Thoracic aorta (tissue), 2 donors: ENCODE measurements at regions not wholly inside any gene's neighbourhood (a gene's known extent, or its start where the extent isn't known, plus 50 kb on each side); places are given as distances from the start of the nearest gene placed in this dataset.
"Not testable (repeated sequence)": the region's sequence is repeated elsewhere in the genome, so short reads cannot be mapped to it uniquely, and the experiment has no call there.

Experiments used
- ATAC-seq: fragments of 150-250 bp; one replicate; pipeline ENCODE4 v1.8.0; 2017; ENCODE audit warnings: low read depth; ENCODE audit not compliant: insufficient number of reproducible peaks, low FRiP score
- DNase-seq: peaks from one replicate; pipeline ENCODE4 v3.0.0-alpha.2; 2020; ENCODE audit warnings: low spot score
- H3K27ac ChIP-seq, 2 donors: fragments of 200-600 bp; sonication (generic); 1 replicate in 1 of 2; 2 replicates in 1 of 2; pipeline ENCODE4 v1.5.1; 2016; ENCODE audit warnings: mild to moderate bottlenecking in 2 of 2, moderate library complexity in 2 of 2
- H3K27me3 ChIP-seq: fragments of 200-600 bp; sonication (generic); replicated peaks from 2 replicates; pipeline ENCODE4 v1.6.0; 2016; ENCODE audit warnings: mild to moderate bottlenecking; ENCODE audit not compliant: insufficient read depth
- H3K36me3 ChIP-seq: fragments of 200-600 bp; sonication (generic); one replicate; pipeline ENCODE4 v1.5.1; 2016
- H3K4me1 ChIP-seq, 2 donors: fragments of 200-600 bp; sonication (generic); 1 replicate in 1 of 2; 2 replicates in 1 of 2; pipeline versions ENCODE4 v1.5.1 to v1.6.0; 2016; ENCODE audit warnings: low read depth in 2 of 2, mild to moderate bottlenecking in 1 of 2; ENCODE audit not compliant: control insufficient read depth in 1 of 2
- H3K4me3 ChIP-seq: fragments of 200-600 bp; sonication (generic); 2 replicates; pipeline ENCODE4 v1.5.1; 2016; ENCODE audit warnings: mild to moderate bottlenecking
- H3K9me3 ChIP-seq: fragments of 200-600 bp; sonication (generic); 2 replicates; pipeline ENCODE4 v1.5.1; 2016
- CTCF ChIP-seq: fragments of 200-600 bp; sonication (generic); IDR thresholded peaks from one replicate; pipeline ENCODE4 v1.5.1; 2019; ENCODE audit warnings: antibody characterized with exemption

- no peak for TF ChIP-seq CTCF
- Histone ChIP-seq H3K27me3 (no peaks in the 10 kb centered on the region), H3K27ac (no peak overlapping the region), H3K9me3 (peaks cover 9% of the 10 kb centered on the region), H3K36me3 (no peaks in the 10 kb centered on the region), H3K4me1 (no peaks in the 10 kb centered on the region), H3K4me3 (no peak overlapping the region)
- ATAC-seq (no peak), DNase-seq (no peak)
These were observed 90.0 kb downstream of the CAPZA3 start for GRCh38 chr12:18827913-18828312.

DNA sequence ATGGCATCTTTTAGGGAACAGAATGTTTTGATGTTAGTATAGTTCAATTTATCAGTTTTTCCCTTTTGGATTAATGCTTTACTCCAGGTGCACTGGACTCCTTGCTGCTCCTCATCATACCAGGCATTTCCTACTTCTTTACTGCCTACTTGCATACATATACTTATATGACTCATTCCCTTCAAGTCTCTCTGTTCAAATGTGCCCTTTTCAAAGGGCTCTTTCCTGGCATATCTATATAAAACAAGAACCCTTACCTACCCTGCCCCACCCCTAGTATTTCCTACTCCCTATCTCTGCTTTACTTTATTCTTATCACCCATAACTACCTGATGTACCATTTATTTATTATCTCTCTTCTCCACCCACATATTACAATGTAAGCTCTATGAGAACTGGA lies 90.6 kb downstream of the CAPZA3 start:
- Histone ChIP-seq H3K36me3 (no peaks in the 10 kb centered on the region), H3K27me3 (no peaks in the 10 kb centered on the region), H3K27ac (no peak overlapping the region), H3K9me3 (peaks cover 9% of the 10 kb centered on the region), H3K4me3 (no peak overlapping the region), H3K4me1 (no peaks in the 10 kb centered on the region)
- no peak for DNase-seq
- no peak for TF ChIP-seq CTCF
- no peak for ATAC-seq

- Histone ChIP-seq H3K4me3 (no peak overlapping the region), H3K36me3 (no peaks in the 10 kb centered on the region), H3K27ac (no peak overlapping the region), H3K4me1 (no peaks in the 10 kb centered on the region), H3K27me3 (no peaks in the 10 kb centered on the region), H3K9me3 (peaks cover 9% of the 10 kb centered on the region)
- DNase-seq (no peak), ATAC-seq (no peak)
- TF ChIP-seq CTCF = no peak
These were observed 91.1 kb downstream of the CAPZA3 start for GRCh38 chr12:18828987-18829386.

DNA sequence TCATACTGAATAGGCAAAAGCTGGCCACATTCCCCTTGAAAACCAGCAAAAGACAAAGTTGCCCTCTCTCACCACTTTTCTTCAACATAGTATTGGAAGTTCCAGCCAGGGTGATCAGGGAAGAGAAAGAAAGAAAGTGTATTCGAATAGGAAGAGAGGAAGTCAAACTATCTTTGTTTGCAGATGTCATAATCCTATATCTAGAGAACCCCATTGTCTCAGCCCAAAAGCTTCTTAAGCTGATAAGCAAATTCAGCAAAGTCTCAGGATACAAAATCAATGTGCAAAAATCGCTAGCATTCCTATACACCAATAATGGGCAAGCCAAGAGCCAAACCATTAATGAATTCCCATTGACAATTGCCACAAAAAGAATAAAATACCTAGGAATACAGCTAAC lies 95.0 kb downstream of the CAPZA3 start:
- H3K36me3 ChIP-seq, ATAC-seq, H3K27me3 ChIP-seq, H3K4me1 ChIP-seq, H3K9me3 ChIP-seq, H3K4me3 ChIP-seq, H3K27ac ChIP-seq, DNase-seq: not testable (repeated sequence)

- TF ChIP-seq CTCF = no peak
- no peaks in the 10 kb centered on the region for H3K36me3 ChIP-seq
- no peak for DNase-seq
- no peak for ATAC-seq
- H3K27me3 ChIP-seq = no peaks in the 10 kb centered on the region
- no peak overlapping the region for H3K27ac ChIP-seq
- H3K4me1 ChIP-seq = no peaks in the 10 kb centered on the region
- no peaks in the 10 kb centered on the region for H3K9me3 ChIP-seq
- no peak overlapping the region for H3K4me3 ChIP-seq
These were observed 99.1 kb downstream of the CAPZA3 start for GRCh38 chr12:18837025-18837424.

DNA sequence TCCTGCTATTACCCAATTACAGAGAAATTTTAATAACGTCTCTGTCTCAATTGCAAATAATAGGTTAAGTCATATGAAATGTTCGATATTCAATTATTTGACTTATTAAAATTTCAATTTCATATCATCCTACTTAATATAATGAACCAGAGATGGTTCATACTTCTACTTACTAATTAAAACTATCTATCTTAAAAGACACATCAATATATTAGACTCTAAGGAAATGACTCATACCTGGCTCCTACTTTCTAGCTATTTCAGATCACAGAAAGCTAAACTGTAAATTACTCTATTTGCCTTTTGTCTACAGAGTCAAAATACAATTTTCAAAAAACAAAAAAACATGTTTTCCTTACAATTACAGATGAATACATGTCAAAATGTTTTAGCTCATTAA lies 99.6 kb downstream of the CAPZA3 start:
- no peaks in the 10 kb centered on the region for H3K9me3 ChIP-seq
- H3K27ac ChIP-seq = no peak overlapping the region
- no peaks in the 10 kb centered on the region for H3K36me3 ChIP-seq
- DNase-seq (no peak), ATAC-seq (no peak)
- no peaks in the 10 kb centered on the region for H3K27me3 ChIP-seq
- no peak for TF ChIP-seq CTCF
- H3K4me3 ChIP-seq = no peak overlapping the region
- no peaks in the 10 kb centered on the region for H3K4me1 ChIP-seq

DNA sequence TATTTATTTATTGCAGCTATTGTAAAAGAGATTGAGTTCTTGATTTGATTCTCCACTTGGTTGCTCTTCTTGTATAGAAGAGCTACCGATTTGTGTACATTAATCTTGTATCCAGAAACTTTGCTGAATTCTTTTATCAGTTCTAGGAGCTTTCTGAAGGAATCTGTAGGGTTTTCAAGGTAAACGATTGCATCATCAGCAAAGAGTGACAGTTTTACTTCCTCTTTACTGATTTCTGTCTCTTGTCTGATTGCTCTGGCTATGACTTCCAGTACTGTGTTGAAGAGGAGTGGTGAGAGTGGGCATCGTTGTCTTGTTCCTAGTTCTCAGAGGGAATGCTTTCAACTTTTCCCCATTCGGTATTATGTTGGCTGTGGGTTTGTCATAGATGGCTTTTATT lies 103.1 kb downstream of the CAPZA3 start:
- not testable (repeated sequence) for ATAC-seq, DNase-seq, H3K27ac ChIP-seq, H3K27me3 ChIP-seq, H3K4me1 ChIP-seq, H3K9me3 ChIP-seq, H3K36me3 ChIP-seq, H3K4me3 ChIP-seq
